LNCAP (cell line): ENCODE measurements at regions not wholly inside any gene's neighbourhood (a gene's known extent, or its start where the extent isn't known, plus 50 kb on each side); places are given as distances from the start of the nearest gene placed in this dataset.

Experiments
- TF ChIP-seq, protein P1 (sequence below): fragments of 450-650 bp; IDR thresholded peaks from 2 replicates; pipeline ENCODE4 v1.5.1; 2017; ENCODE audit warnings: mild to moderate bottlenecking

DNA sequence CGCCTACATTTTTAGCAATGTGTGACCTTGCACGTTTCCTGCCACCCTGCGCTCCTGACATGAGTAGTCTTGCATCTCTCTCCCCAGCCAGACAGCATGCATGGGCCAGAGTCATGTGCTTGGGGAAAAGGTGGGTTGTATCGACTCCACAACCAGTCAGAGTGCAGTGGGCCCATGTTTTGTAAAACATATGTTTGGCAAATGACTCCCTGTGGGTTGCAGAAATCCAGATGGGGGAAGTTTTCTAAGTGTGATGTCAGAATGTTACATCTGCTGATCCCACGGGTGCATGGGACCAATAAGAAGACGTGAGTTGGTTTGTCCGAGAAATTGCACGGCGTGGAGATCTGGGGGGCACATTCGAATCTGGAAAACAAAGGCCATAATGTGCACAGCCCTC lies 147.1 kb downstream of the FOXL1 start:
- TF ChIP-seq, protein P1, sequence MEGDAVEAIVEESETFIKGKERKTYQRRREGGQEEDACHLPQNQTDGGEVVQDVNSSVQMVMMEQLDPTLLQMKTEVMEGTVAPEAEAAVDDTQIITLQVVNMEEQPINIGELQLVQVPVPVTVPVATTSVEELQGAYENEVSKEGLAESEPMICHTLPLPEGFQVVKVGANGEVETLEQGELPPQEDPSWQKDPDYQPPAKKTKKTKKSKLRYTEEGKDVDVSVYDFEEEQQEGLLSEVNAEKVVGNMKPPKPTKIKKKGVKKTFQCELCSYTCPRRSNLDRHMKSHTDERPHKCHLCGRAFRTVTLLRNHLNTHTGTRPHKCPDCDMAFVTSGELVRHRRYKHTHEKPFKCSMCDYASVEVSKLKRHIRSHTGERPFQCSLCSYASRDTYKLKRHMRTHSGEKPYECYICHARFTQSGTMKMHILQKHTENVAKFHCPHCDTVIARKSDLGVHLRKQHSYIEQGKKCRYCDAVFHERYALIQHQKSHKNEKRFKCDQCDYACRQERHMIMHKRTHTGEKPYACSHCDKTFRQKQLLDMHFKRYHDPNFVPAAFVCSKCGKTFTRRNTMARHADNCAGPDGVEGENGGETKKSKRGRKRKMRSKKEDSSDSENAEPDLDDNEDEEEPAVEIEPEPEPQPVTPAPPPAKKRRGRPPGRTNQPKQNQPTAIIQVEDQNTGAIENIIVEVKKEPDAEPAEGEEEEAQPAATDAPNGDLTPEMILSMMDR: no peak

DNA sequence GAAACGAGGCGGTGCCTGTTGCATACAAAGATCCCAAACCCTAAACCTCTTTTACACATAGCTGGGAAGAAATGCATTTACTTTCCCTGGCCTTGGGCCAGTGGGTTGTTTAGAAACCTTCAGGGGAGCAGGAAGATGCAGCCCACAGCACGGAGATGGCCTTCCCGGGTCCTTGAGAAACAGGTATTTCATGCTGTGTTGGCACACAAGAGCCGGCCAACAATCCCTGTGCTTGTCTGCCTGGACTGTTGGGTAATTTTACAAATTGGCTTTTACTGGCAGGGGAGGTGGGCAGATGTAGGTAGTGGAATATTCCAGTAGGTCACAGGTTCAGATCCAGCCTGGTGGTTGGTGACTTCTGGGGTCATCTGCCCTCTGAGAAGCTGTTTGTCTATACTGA lies 148.0 kb downstream of the FOXL1 start:
- TF ChIP-seq, protein P1: no peak

DNA sequence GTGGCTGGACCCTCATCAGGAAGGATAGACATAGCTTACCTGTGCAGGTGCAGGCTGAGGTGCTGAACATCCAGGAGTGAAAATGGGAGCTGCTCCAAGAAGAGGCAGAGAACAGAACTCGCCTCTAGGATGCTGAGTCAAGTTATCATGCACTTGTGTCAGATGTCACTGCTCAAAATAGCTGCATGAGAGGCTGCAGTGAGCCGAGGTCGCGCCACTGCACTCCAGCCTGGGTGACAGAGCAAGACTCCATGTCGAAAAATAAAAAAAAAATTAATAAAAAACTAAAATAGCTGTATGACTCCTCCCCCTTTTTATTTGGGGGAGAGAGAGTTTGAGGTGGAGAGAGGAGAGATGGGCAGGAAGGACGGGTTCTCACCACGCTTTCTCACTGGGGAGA lies 148.8 kb downstream of the FOXL1 start:
- TF ChIP-seq, protein P1: no peak

DNA sequence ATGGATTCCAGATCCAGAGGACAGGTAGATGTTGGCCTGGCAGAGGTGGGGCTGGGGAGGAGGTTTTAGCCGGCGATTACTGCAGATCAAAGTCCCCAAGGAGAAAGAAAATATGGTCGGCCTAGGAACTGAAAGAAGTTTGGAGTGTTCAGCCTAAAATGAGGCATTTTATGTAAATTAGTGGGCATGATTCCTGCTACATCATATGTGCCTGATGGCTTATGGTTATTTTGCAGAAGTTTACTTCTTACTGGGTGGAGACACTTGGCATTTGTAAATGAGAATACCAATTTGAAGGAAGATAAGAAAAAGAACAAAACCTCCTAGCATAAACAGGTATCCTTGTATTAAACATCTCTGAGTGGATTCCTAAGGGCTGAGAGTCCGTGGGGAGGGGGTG lies 149.3 kb downstream of the FOXL1 start:
- TF ChIP-seq, protein P1: no peak

DNA sequence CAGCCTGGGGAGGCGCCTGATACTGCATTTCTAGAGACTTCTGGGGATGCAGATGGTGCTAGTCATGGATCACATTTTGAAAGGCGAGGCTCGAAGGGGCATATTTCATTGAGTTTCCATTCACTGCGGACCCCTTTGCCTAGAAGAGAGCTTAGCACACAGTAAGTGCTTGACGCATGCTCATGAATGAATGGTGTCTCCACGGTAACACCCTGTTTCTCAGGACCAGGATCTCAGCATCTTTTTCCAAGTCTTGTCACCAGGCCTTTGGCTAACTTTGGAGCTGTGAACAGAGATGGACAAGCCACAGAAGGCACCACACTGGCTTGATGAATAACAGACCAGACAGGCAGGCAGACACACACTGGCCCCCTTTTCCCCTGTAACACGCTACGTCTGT lies 151.3 kb downstream of the FOXL1 start:
- TF ChIP-seq, protein P1: no peak

DNA sequence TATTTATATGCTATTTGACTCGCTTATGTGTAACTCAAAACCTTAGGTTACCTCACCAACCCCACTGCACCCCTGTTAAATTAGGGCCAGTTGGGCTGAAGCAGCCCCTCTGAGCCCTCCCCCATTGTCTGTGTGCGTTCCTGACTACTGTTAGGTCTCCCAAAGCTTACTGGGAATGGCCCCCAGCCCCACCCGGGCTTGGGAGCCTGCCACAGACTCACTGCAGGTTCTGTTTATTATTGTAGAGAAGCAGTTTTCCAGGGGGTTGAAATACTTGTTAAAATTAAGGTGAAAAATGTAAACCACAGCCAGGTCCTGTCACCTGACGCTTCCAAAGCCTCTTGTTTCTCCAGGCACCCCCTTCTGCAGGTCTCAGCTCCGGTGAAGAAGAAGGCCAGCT lies 151.7 kb downstream of the FOXL1 start:
- TF ChIP-seq, protein P1: no peak

DNA sequence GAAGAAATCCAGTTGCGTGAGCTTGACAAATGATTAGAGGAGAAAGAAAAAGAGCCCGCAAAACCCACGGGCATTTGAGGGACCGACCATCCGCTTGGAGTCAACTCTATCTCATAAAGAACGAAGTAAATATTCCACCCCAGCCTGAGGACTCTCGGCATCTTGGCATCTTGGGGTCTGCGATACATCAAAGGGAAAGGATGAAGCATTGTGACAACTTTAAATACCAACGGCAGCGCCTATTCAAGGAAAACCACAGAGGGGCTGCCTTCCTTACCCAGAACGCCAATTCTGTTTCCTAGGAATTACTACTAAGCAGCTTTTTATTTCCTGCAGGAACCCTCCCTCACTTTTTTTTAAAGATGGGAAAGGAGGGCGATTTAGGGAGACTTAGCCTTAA lies 152.2 kb downstream of the FOXL1 start:
- TF ChIP-seq, protein P1: no peak

DNA sequence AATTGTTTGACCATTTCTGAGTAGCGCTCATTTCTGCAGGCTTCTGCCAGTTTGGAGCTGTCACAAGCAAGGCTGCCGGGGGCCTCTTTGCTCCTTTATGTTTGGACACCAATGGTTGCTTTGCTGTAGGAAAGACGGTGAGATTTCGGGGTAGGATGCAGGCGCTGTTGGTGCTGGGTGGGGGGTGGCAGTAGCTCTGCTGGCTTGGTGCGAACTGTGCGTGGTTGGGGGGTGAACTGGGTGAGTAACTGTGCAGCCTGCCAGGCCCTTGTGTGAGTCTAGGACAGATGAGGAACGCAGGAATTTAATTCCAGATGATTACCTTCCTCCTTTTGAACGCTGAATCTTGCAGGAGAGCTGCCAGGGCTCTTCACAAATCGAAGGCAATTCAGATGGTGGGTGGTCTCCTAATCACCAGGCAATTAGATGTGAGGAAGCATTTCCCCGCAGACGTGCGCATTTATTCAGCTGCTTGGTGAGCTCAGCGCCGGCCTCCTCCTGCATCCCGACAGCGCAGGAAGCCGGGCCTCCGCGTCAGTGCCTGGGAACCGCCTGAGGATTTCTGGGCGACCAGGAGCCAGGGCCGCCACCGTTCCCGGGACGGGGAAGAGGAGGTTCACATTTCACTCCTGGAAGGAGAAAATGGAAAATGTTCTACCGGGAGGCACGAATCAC lies 154.4 kb downstream of the FOXL1 start:
- TF ChIP-seq, protein P1: no peak
